Lower lobe of right lung (tissue), 2 donors: ENCODE measurements at regions not wholly inside any gene's neighbourhood (a gene's known extent, or its start where the extent isn't known, plus 50 kb on each side); places are given as distances from the start of the nearest gene placed in this dataset.
"Not testable (repeated sequence)": the region's sequence is repeated elsewhere in the genome, so short reads cannot be mapped to it uniquely, and the experiment has no call there.

Experiments
- ATAC-seq, 2 donors: fragments of 200-7000 bp; cut with Tn5 transposase; one replicate each; pipeline ENCODE4 v1.9.1; 2020 to 2022; ENCODE audit warnings: mild to moderate bottlenecking in 2 of 2, moderate library complexity in 2 of 2
- DNase-seq: peaks from one replicate; pipeline ENCODE4 v3.0.0-alpha.2; 2020
- H3K27ac ChIP-seq: fragments of 200-600 bp; one replicate; pipeline ENCODE4 v1.8.0; 2022
- H3K27me3 ChIP-seq: fragments of 200-600 bp; one replicate; pipeline ENCODE4 v1.8.0; 2022; ENCODE audit warnings: low read depth
- H3K36me3 ChIP-seq: fragments of 200-600 bp; one replicate; pipeline ENCODE4 v1.8.0; 2022; ENCODE audit warnings: mild to moderate bottlenecking
- H3K4me1 ChIP-seq: fragments of 200-600 bp; one replicate; pipeline ENCODE4 v1.8.0; 2022
- H3K4me3 ChIP-seq: fragments of 200-600 bp; one replicate; pipeline ENCODE4 v1.8.0; 2022; ENCODE audit warnings: mild to moderate bottlenecking
- H3K9me3 ChIP-seq: fragments of 200-600 bp; one replicate; pipeline ENCODE4 v1.8.0; 2022
- CTCF ChIP-seq: fragments of 200-600 bp; IDR thresholded peaks from one replicate; pipeline ENCODE4 v1.8.0; 2022; ENCODE audit warnings: antibody characterized with exemption, mild to moderate bottlenecking
- intact Hi-C: fragments of 100-400 bp; cut with DNase I; formaldehyde crosslinking; loops from one replicate; pipeline ENCODE4 v1.11.0; 2022
- donor health status: DM: no; HTN: yes; CAD: no; lungs with severe emphysema.

GRCh38 chr5:50550267-50550666, 109.2 kb upstream of the EMB start:
- no peaks in the 10 kb centered on the region for H3K4me1 ChIP-seq
- no peaks in the 10 kb centered on the region for H3K27me3 ChIP-seq
- no peak for TF ChIP-seq CTCF
- intact Hi-C loops = no loop called here
- H3K4me3 ChIP-seq = no peak overlapping the region
- no peak for ATAC-seq
- no peak for DNase-seq
- H3K27ac ChIP-seq = no peak overlapping the region
- H3K36me3 ChIP-seq = no peaks in the 10 kb centered on the region
- no peaks in the 10 kb centered on the region for H3K9me3 ChIP-seq

GRCh38 chr5:50550993-50551392, 109.9 kb upstream of the EMB start:
- DNase-seq = no peak
- no peak overlapping the region for H3K4me3 ChIP-seq
- intact Hi-C loops = no loop called here
- no peaks in the 10 kb centered on the region for H3K36me3 ChIP-seq
- H3K9me3 ChIP-seq = no peaks in the 10 kb centered on the region
- no peak overlapping the region for H3K27ac ChIP-seq
- H3K27me3 ChIP-seq = no peaks in the 10 kb centered on the region
- no peak for TF ChIP-seq CTCF
- ATAC-seq = no peak
- no peaks in the 10 kb centered on the region for H3K4me1 ChIP-seq

- no peaks in the 10 kb centered on the region for H3K36me3 ChIP-seq
- DNase-seq (peak; percentile 50), ATAC-seq (peak; percentile 88 to 90)
- H3K27me3 ChIP-seq = no peaks in the 10 kb centered on the region
- H3K27ac ChIP-seq = no peak overlapping the region
- no peaks in the 10 kb centered on the region for H3K4me1 ChIP-seq
- no peak overlapping the region for H3K4me3 ChIP-seq
- no peak for TF ChIP-seq CTCF
- intact Hi-C loops = no loop called here
- H3K9me3 ChIP-seq = no peaks in the 10 kb centered on the region
Observed at GRCh38 chr5:50553560-50553984, 112.5 kb upstream of the EMB start.

- H3K9me3 ChIP-seq, ATAC-seq, H3K4me1 ChIP-seq, intact Hi-C loops, DNase-seq, H3K27me3 ChIP-seq, H3K36me3 ChIP-seq, H3K4me3 ChIP-seq, H3K27ac ChIP-seq: not testable (repeated sequence)
Observed at GRCh38 chr5:50558640-50559039, 107.8 kb upstream of the PARP8 start.

- Histone ChIP-seq H3K27ac (no peak overlapping the region), H3K4me3 (no peak overlapping the region), H3K4me1 (no peaks in the 10 kb centered on the region), H3K9me3 (no peaks in the 10 kb centered on the region), H3K36me3 (no peaks in the 10 kb centered on the region), H3K27me3 (no peaks in the 10 kb centered on the region)
- ATAC-seq = no peak
- intact Hi-C loops = no loop called here
- no peak for DNase-seq
- TF ChIP-seq CTCF = no peak
Observed at GRCh38 chr5:50559955-50560354, 106.5 kb upstream of the PARP8 start.

- no peaks in the 10 kb centered on the region for H3K4me1 ChIP-seq
- ATAC-seq (no peak), DNase-seq (no peak)
- intact Hi-C loops = no loop called here
- H3K27me3 ChIP-seq = no peaks in the 10 kb centered on the region
- H3K27ac ChIP-seq = no peak overlapping the region
- H3K36me3 ChIP-seq = no peaks in the 10 kb centered on the region
- TF ChIP-seq CTCF = no peak
- no peak overlapping the region for H3K4me3 ChIP-seq
- no peaks in the 10 kb centered on the region for H3K9me3 ChIP-seq
Observed at GRCh38 chr5:50562694-50563093, 103.7 kb upstream of the PARP8 start.
